ENCODE measurements at regions not wholly inside any gene's neighbourhood (a gene's known extent, or its start where the extent isn't known, plus 50 kb on each side); places are given as distances from the start of the nearest gene placed in this dataset.

DNA sequence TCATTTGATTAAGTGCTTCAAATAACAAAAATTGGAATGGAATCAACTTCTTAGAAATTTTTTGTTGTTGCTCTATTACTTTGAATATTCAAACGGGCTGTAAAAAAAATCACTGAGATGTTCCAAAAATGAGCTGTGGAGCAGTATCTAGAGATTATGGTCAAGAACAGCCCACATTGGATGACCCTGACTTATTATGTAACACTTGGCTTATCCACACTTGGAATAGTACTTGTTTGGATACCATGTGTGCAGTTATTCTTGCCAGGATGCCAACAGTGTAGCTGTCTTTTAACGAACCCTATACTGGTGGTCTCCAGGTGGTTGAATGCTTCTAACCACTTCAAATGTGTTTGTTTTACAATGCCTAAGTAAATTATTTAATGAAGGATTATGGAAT lies 64.9 kb upstream of the CAMK2D start:
- H3K4me1 Mint-ChIP-seq = peaks cover 29 to 53% (median 50%) of the 10 kb centered on the region in 7 donors
- H3K27ac Mint-ChIP-seq = peak overlapping the region in 1 of 9 donors; percentile 85
- H3K4me3 Mint-ChIP-seq = peak overlapping the region in 2 of 10 donors; percentile 61 to 69
- Histone ChIP-seq H3K27me3 (ENCODE audit: control insufficient read depth in 2 of 2, insufficient read depth in 2 of 2, low read length in 2 of 2) (no peaks in the 10 kb centered on the region), H3K4me1 (ENCODE audit: control insufficient read depth in 2 of 2, insufficient read depth in 2 of 2, low read length in 2 of 2) (peaks cover 7 to 34% of the 10 kb centered on the region in 2 donors), H3K27ac (ENCODE audit: low read depth, low read length) (no peak overlapping the region), H3K4me3 (ENCODE audit: low read length) (no peak overlapping the region), H3K36me3 (ENCODE audit: control insufficient read depth in 2 of 3, insufficient read depth in 3 of 3, low read length in 3 of 3) (no peaks in the 10 kb centered on the region), H3K9me3 (ENCODE audit: control insufficient read depth in 2 of 3, low read length in 3 of 3) (no peaks in the 10 kb centered on the region)
- peaks cover 0 to under 1% (median 0%) of the 10 kb centered on the region in 5 donors for H3K36me3 Mint-ChIP-seq
- peaks cover 0 to 2% (median 0%) of the 10 kb centered on the region in 11 donors for H3K9me3 Mint-ChIP-seq
- ChIA-PET POLR2A (interaction anchor here (0.7 kb wide), 1 partner anchor 55 kb away, joined by 3 read pairs; no protein-coding TSS in a partner anchor), CTCF (interaction anchor here (0.6 to 0.7 kb wide), 2 partner anchors 12 to 124 kb away, joined by 3 to 5 read pairs; no protein-coding TSS in a partner anchor)
- intact Hi-C loops (cut with micrococcal nuclease) = no loop called here
- DNase-seq (no peak), ATAC-seq (no peak)
- peaks cover 0 to 5% (median 0%) of the 10 kb centered on the region in 5 donors for H3K27me3 Mint-ChIP-seq

DNA sequence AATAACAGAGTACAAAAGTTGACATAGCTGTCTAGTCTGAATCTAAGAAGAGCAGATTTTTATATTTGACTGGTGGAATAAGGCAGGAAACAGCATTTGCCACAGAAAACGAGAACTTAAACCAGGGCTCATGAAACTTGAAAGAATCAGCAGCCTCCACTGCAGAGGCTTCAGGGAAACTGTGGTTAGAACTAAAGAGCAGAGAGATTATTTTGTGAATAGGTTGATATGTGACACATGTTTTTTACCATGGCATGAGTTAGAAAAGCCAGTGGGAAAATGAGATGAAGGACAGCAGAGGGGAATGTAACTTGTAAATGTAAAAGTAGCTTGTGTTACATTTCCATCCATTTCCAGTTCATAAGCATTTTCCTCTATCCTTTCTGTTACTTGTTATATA lies 63.7 kb upstream of the CAMK2D start:
- H3K36me3 Mint-ChIP-seq = no peaks in the 10 kb centered on the region
- peak overlapping the region in 8 of 9 donors; percentile 5 to 88 (median 38) for H3K27ac Mint-ChIP-seq
- Histone ChIP-seq H3K4me1 (ENCODE audit: control insufficient read depth in 2 of 2, insufficient read depth in 2 of 2, low read length in 2 of 2) (peaks cover 7 to 34% of the 10 kb centered on the region in 2 donors), H3K27me3 (ENCODE audit: control insufficient read depth in 2 of 2, insufficient read depth in 2 of 2, low read length in 2 of 2) (no peaks in the 10 kb centered on the region), H3K27ac (ENCODE audit: low read depth, low read length) (peak overlapping the region; percentile 26), H3K4me3 (ENCODE audit: low read length) (no peak overlapping the region), H3K9me3 (ENCODE audit: control insufficient read depth in 2 of 3, low read length in 3 of 3) (no peaks in the 10 kb centered on the region), H3K36me3 (ENCODE audit: control insufficient read depth in 2 of 3, insufficient read depth in 3 of 3, low read length in 3 of 3) (no peaks in the 10 kb centered on the region)
- peak overlapping the region in 9 of 10 donors; percentile 3 to 70 (median 57) for H3K4me3 Mint-ChIP-seq
- H3K27me3 Mint-ChIP-seq = peaks cover 0 to 5% (median 0%) of the 10 kb centered on the region in 5 donors
- ATAC-seq (peak; percentile 77), DNase-seq (peak in 7 of 9 donors; percentile 10 to 63 (median 52))
- intact Hi-C loops (cut with micrococcal nuclease) = loop anchor here in 1 of 2 donors (1.0 to 2.0 kb wide), 3 partner anchors 44 to 74 kb away; no protein-coding TSS in a partner anchor
- peaks cover 29 to 52% (median 47%) of the 10 kb centered on the region in 7 donors for H3K4me1 Mint-ChIP-seq
- ChIA-PET CTCF (interaction anchor here (1.1 kb wide), 1 partner anchor 12 kb away, joined by 3 read pairs; no protein-coding TSS in a partner anchor), POLR2A (interaction anchor here (0.5 to 1.3 kb wide), 4 partner anchors 11 to 75 kb away, joined by 3 read pairs; no protein-coding TSS in a partner anchor)
- peaks cover 0 to 2% (median 0%) of the 10 kb centered on the region in 11 donors for H3K9me3 Mint-ChIP-seq

DNA sequence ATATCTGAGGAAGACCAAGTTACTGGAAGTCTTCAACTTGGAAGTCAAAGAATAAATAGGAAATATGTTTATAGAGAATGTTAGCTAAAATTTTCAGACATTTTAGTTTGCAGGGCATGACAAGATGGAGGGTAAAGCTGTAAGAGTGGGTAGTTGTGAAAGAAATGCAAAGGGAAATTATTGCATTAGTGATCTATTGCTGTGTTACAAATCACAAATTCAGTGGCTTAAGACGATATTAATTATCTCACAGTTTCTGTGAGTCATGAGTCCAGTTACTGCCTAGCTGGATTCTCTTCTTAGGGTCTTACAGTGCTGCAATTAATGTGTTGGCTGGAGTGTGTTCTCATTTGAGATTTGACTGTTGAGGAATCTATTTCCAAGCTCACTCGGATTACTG lies 62.9 kb upstream of the CAMK2D start:
- peak overlapping the region in 6 of 9 donors; percentile 0 to 85 (median 22) for H3K27ac Mint-ChIP-seq
- H3K27ac ChIP-seq (ENCODE audit: low read depth, low read length) = no peak overlapping the region
- DNase-seq (no peak), ATAC-seq (no peak)
- no peak overlapping the region for H3K4me3 ChIP-seq (ENCODE audit: low read length)
- H3K36me3 ChIP-seq (ENCODE audit: control insufficient read depth in 2 of 3, insufficient read depth in 3 of 3, low read length in 3 of 3) = no peaks in the 10 kb centered on the region
- H3K4me3 Mint-ChIP-seq = peak overlapping the region in 5 of 10 donors; percentile 36 to 70 (median 59)
- peaks cover 0 to 2% (median 0%) of the 10 kb centered on the region in 11 donors for H3K9me3 Mint-ChIP-seq
- H3K36me3 Mint-ChIP-seq = peaks cover 0 to 5% (median 0%) of the 10 kb centered on the region in 5 donors
- H3K4me1 Mint-ChIP-seq = peaks cover 29 to 55% (median 52%) of the 10 kb centered on the region in 7 donors
- intact Hi-C loops (cut with micrococcal nuclease) = loop anchor here in 1 of 2 donors (2.0 kb wide), 2 partner anchors 44 to 62 kb away; no protein-coding TSS in a partner anchor
- POLR2A ChIA-PET = interaction anchor here (1.0 to 1.3 kb wide), 3 partner anchors 10 to 76 kb away, joined by 3 read pairs; no protein-coding TSS in a partner anchor
- peaks cover 0 to 5% (median 0%) of the 10 kb centered on the region in 5 donors for H3K27me3 Mint-ChIP-seq
- peaks cover 7 to 34% of the 10 kb centered on the region in 2 donors for H3K4me1 ChIP-seq (ENCODE audit: control insufficient read depth in 2 of 2, insufficient read depth in 2 of 2, low read length in 2 of 2)
- no peaks in the 10 kb centered on the region for H3K9me3 ChIP-seq (ENCODE audit: control insufficient read depth in 2 of 3, low read length in 3 of 3)
- CTCF ChIA-PET = interaction anchor here (1.1 kb wide), 1 partner anchor 11 kb away, joined by 3 read pairs; no protein-coding TSS in a partner anchor
- no peaks in the 10 kb centered on the region for H3K27me3 ChIP-seq (ENCODE audit: control insufficient read depth in 2 of 2, insufficient read depth in 2 of 2, low read length in 2 of 2)

DNA sequence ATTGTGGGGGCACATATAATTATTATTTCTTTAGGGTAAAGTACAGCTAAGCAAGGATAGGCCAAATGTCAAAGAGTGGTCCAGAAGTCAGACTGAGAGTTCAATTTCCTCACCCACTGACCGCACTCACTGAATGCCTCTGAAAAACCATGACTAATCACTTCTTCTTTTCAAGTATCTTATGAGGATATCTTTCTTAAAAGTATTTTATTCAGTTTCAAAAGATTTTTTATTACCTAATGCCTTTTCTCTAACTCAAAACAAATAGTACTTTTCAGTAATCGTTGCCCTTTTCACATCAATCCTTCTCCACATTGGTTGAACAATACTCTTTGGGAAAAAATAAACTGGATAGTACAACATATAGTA lies 61.7 kb upstream of the CAMK2D start:
- no peaks in the 10 kb centered on the region for H3K36me3 ChIP-seq (ENCODE audit: control insufficient read depth in 2 of 3, insufficient read depth in 3 of 3, low read length in 3 of 3)
- CTCF ChIA-PET = no interaction called here
- H3K4me1 Mint-ChIP-seq = peaks cover 29 to 55% (median 52%) of the 10 kb centered on the region in 7 donors
- H3K4me3 ChIP-seq (ENCODE audit: low read length) = no peak overlapping the region
- H3K9me3 ChIP-seq (ENCODE audit: control insufficient read depth in 2 of 3, low read length in 3 of 3) = no peaks in the 10 kb centered on the region
- H3K27ac ChIP-seq (ENCODE audit: low read depth, low read length) = no peak overlapping the region
- peaks cover 0 to 2% (median 0%) of the 10 kb centered on the region in 11 donors for H3K9me3 Mint-ChIP-seq
- POLR2A ChIA-PET = no interaction called here
- peaks cover 0 to 5% (median 0%) of the 10 kb centered on the region in 5 donors for H3K36me3 Mint-ChIP-seq
- H3K4me1 ChIP-seq (ENCODE audit: control insufficient read depth in 2 of 2, insufficient read depth in 2 of 2, low read length in 2 of 2) = peaks cover 7 to 34% of the 10 kb centered on the region in 2 donors
- no peaks in the 10 kb centered on the region for H3K27me3 ChIP-seq (ENCODE audit: control insufficient read depth in 2 of 2, insufficient read depth in 2 of 2, low read length in 2 of 2)
- H3K27ac Mint-ChIP-seq = no peak overlapping the region
- peak; percentile 45 for ATAC-seq
- H3K4me3 Mint-ChIP-seq = no peak overlapping the region
- H3K27me3 Mint-ChIP-seq = peaks cover 0 to 5% (median 0%) of the 10 kb centered on the region in 5 donors
- intact Hi-C loops (cut with micrococcal nuclease) = no loop called here
- DNase-seq = no peak

GRCh38 chr4:113822555-113823290 lies 61.2 kb upstream of the CAMK2D start:
- no peaks in the 10 kb centered on the region for H3K9me3 ChIP-seq (ENCODE audit: control insufficient read depth in 2 of 3, low read length in 3 of 3)
- CTCF ChIA-PET = no interaction called here

DNA sequence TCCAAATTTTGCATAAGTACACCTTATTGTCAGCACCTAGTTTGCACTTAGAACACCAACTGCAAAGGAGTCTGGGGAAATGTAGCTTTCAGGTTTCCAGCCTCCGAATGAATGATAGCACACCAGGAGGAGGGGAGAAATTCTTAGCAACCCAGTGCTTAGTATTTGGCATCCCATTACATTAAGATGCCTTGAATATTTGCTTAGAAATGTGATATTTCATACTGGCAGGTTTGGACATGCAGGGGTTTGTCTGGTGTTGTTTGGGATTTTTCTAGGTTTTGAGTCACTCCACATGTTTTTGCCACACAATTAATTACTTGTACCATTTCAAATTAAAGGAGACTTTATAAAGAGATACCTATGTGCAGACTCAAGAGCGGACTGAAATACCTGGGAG lies 60.3 kb upstream of the CAMK2D start:
- Mint-ChIP-seq H3K4me1 (peaks cover 29 to 48% (median 45%) of the 10 kb centered on the region in 7 donors), H3K4me3 (no peak overlapping the region), H3K27me3 (no peaks in the 10 kb centered on the region), H3K36me3 (peaks cover 0 to 5% (median 0%) of the 10 kb centered on the region in 5 donors), H3K9me3 (peaks cover 0 to 2% (median 0%) of the 10 kb centered on the region in 11 donors), H3K27ac (no peak overlapping the region)
- ATAC-seq (no peak), DNase-seq (no peak)
- no peak overlapping the region for H3K4me3 ChIP-seq (ENCODE audit: low read length)
- POLR2A ChIA-PET = interaction anchor here (0.8 to 0.9 kb wide), 2 partner anchors 59 to 1306 kb away, joined by 3 read pairs; no protein-coding TSS in a partner anchor
- no peak overlapping the region for H3K27ac ChIP-seq (ENCODE audit: low read depth, low read length)
- H3K9me3 ChIP-seq (ENCODE audit: control insufficient read depth in 2 of 3, low read length in 3 of 3) = no peaks in the 10 kb centered on the region
- CTCF ChIA-PET = no interaction called here
- peaks cover 7 to 33% of the 10 kb centered on the region in 2 donors for H3K4me1 ChIP-seq (ENCODE audit: control insufficient read depth in 2 of 2, insufficient read depth in 2 of 2, low read length in 2 of 2)
- intact Hi-C loops (cut with micrococcal nuclease) = loop anchor here in 1 of 2 donors (2.0 kb wide), 1 partner anchor 15 kb away; no protein-coding TSS in a partner anchor
- H3K36me3 ChIP-seq (ENCODE audit: control insufficient read depth in 2 of 3, insufficient read depth in 3 of 3, low read length in 3 of 3) = no peaks in the 10 kb centered on the region
- H3K27me3 ChIP-seq (ENCODE audit: control insufficient read depth in 2 of 2, insufficient read depth in 2 of 2, low read length in 2 of 2) = no peaks in the 10 kb centered on the region

More at GRCh38 chr4:113822555-113823290, 61.2 kb upstream of the CAMK2D start:
- no peak overlapping the region for H3K4me3 ChIP-seq (ENCODE audit: low read length)
- Mint-ChIP-seq H3K9me3 (peaks cover 0 to 2% (median 0%) of the 10 kb centered on the region in 11 donors), H3K36me3 (peaks cover 0 to 5% (median 0%) of the 10 kb centered on the region in 5 donors), H3K4me3 (no peak overlapping the region), H3K4me1 (peaks cover 29 to 55% (median 51%) of the 10 kb centered on the region in 7 donors), H3K27me3 (peaks cover 0 to 5% (median 0%) of the 10 kb centered on the region in 5 donors), H3K27ac (peak overlapping the region in 1 of 9 donors; percentile 6)
- H3K27me3 ChIP-seq (ENCODE audit: control insufficient read depth in 2 of 2, insufficient read depth in 2 of 2, low read length in 2 of 2) = no peaks in the 10 kb centered on the region
- no peak for ATAC-seq
- H3K27ac ChIP-seq (ENCODE audit: low read depth, low read length) = no peak overlapping the region
- DNase-seq = no peak
- H3K4me1 ChIP-seq (ENCODE audit: control insufficient read depth in 2 of 2, insufficient read depth in 2 of 2, low read length in 2 of 2) = peaks cover 7 to 34% of the 10 kb centered on the region in 2 donors
- H3K36me3 ChIP-seq (ENCODE audit: control insufficient read depth in 2 of 3, insufficient read depth in 3 of 3, low read length in 3 of 3) = no peaks in the 10 kb centered on the region
- POLR2A ChIA-PET = no interaction called here
- intact Hi-C loops (cut with micrococcal nuclease) = no loop called here
